HG02798 (cell line): ENCODE measurements at regions not wholly inside any gene's neighbourhood (a gene's known extent, or its start where the extent isn't known, plus 50 kb on each side); places are given as distances from the start of the nearest gene placed in this dataset.
A peak's percentile ranks its signal among the peaks of the same experiment; 100 is the strongest.

ENCODE experiments used
- ATAC-seq: cut with Tn5 transposase; IDR thresholded peaks from one replicate; pipeline ENCODE4 v1.9.1; 2021; ENCODE audit warnings: mild to moderate bottlenecking; ENCODE audit not compliant: unreplicated experiment, poor library complexity

DNA sequence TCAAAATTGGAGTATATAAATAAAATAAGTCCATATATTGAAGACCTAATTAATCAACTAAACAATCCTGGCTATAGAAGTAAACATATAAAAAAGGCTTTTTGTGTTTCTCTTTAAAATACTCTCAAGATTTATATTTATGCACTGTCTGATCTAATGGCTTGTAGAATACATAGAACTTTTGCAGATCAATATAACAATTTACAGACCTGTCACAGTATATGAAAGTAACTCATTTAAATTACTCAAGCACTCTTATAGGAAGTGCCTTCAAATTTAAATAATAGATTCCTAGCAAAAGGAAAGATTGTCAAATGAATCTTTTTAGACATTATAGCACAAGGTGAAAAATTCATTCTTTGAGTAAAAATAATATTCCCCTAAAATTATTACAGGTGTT lies 615.8 kb upstream of the RGS18 start:
- no peak for ATAC-seq

GRCh38 chr1:191546803-191547202 lies 611.5 kb upstream of the RGS18 start:
- no peak for ATAC-seq

- ATAC-seq: no peak
These were observed 607.2 kb upstream of the RGS18 start for GRCh38 chr1:191551019-191551418.

GRCh38 chr1:191558379-191558778 lies 599.9 kb upstream of the RGS18 start:
- no peak for ATAC-seq

GRCh38 chr1:191561276-191561675 lies 597.0 kb upstream of the RGS18 start:
- no peak for ATAC-seq

GRCh38 chr1:191564275-191564674 lies 594.0 kb upstream of the RGS18 start:
- no peak for ATAC-seq

GRCh38 chr1:191572479-191572878 lies 585.8 kb upstream of the RGS18 start:
- no peak for ATAC-seq

DNA sequence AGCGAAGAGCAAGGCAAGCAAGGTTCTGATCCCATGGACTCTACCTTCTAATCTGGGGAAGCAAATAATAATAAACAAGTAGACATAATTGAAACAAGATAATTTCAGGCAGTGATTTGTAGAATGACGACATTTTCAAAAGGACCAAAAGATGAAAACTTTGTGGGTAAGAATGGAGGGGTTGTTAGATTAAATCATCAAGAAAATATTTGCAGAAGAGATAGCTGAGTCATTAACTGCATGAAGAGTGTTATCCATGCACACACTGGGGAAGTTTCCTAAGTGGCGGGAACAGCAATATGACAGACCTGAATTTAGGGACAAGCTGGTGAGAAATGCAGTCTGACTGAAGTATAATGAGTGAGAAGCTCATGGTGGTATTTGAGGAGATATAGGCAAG lies 583.1 kb upstream of the RGS18 start:
- ATAC-seq: no peak

DNA sequence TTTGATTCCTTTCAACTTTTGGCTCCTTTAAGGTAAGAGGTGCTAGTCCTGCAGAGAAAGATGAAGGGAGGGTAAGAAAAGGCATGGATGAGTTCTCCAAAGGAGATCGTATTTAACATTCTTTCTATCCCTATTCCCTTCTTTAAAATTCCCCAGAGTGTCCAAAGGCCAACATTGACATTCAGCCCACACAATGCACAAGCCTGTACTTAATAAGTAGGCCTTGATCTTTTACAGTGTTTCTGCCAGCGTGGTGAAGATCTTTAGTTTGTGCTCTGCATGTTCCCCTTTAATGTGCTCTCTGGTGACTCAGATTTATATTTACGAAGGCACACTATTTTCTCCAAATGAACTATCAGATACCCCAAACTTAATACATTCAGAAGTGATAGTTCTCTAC lies 582.5 kb upstream of the RGS18 start:
- no peak for ATAC-seq

DNA sequence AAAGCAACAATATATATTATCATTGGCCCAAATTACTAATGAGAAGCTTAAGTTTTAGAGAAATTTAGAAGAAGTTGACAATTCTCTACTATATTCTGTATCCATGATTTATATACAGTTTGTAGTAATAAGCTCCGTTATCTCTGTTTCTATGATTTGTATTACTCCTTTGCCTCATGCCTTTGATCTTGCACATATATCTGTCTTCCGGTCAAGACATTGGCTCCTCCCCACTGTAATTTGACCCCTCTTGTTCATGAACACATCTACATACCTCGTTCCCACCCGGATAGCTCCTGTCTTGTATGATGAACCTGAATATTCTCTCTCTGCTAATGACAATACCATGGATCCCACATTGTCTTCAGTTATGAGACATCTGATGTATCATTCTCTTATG lies 581.0 kb upstream of the RGS18 start:
- ATAC-seq: no peak

DNA sequence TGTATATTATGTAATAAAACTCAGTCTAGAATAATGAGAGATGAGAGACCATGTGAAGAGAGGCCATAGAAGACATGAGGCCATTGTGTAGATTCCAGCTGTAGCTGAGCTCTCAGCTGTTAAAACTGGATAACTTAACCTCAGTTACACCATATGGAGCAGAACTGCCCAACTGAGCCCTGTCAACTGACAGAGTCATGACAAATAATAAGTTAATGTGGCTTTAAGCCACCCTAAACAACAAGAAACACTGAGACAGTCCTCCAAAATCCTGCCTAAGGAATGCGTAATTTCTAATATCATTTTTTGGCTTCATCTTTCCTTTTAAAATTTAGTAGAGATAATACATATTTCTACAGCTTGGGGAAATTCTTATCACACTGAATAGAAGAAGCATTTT lies 580.0 kb upstream of the RGS18 start:
- ATAC-seq: no peak

DNA sequence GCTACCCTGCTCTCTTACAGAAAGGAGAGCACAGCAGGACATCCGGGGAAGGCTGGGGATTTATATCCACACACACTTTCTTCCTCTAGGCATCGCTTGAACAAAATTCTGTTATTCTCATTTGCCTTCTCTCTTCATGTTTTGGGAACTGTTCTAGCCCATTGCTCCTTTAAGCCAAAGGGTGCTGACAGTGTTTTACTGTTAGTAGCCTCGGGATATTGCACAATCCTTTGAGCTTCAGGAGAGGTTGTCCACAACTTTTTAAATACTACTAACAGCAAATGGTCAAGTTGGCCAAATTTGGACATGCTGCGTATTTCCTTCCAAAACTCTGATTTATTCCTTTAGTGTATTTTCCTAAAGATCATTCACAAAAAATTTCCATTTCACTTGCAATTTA lies 579.2 kb upstream of the RGS18 start:
- no peak for ATAC-seq

DNA sequence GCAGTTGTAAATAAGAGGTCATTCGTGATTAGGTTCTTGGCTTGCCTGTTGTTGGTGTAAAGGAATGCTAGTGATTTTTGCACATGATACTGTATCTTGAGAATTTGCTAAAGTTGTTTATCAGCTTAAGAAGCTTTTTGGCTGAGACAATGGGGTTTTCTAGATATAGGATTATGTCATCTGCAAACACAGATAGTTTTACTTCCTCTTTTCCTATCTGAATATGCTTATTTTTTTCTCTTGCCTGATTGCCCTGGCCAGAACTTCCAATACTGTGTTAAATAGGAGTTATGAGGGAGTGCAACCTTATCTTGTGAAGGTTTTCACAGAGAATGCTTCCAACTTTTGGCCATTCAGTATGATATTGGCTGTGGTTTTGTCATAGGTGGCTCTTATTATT lies 576.1 kb upstream of the RGS18 start:
- peak; percentile 73 for ATAC-seq

GRCh38 chr1:191585095-191585494 lies 573.2 kb upstream of the RGS18 start:
- ATAC-seq: peak; percentile 57

DNA sequence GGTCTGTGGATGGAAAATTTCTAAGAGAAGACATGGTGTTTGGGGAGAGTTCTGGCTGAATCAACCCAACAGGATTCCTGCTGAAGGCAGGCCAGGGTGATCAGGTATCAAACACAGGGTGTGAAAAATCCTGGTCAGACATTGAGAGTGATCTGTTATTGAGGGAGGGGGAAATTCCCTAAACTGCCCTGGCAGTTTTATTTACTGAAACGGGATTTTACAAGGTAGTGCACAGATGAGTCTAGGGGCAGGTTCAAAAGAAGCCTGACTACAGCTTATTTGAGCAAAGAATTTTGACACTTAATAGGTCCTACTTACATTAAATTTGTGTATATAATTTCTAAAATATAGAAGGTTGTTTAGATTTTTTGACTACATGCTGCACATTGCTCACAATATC lies 569.4 kb upstream of the RGS18 start:
- no peak for ATAC-seq

DNA sequence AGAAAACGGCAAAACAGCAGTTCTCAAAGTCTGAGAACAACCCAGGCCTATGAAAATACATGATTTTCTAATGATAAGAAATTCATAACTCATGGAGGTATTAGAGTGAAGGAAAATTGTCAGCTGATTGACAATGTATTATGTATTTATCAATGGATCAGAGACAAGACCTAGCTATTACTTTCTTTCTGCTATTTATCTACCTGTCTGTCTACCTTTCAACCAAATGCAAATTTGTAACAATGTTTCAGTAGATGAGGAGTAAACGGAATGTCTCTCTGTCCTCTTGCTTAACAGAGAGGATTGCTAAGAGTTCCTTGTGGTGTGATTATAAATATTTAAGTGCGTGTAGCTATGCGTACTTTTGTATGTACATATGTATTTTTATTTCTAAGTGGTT lies 568.7 kb upstream of the RGS18 start:
- no peak for ATAC-seq

DNA sequence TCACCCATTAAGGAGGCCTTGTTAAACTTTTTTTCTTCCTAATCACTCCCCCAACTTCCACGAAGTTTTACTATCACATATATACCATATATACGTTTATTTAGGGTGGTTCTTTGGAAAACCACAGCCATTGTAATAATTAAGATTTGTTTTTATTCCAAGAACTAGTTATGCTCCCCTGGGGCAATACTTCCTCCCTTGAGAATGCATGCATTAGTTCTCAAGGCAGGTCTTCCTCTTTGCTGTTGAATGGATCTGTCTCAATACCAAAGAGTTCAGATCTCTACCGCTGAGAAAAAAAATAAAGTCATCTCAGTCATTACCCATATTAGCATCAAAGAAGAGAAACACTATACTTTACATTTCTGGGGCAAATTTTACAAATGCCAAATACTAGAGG lies 567.7 kb upstream of the RGS18 start:
- ATAC-seq: no peak

- ATAC-seq: peak; percentile 62
These were observed 566.2 kb upstream of the RGS18 start for GRCh38 chr1:191592039-191592438.

GRCh38 chr1:191592907-191593306 lies 565.4 kb upstream of the RGS18 start:
- no peak for ATAC-seq

DNA sequence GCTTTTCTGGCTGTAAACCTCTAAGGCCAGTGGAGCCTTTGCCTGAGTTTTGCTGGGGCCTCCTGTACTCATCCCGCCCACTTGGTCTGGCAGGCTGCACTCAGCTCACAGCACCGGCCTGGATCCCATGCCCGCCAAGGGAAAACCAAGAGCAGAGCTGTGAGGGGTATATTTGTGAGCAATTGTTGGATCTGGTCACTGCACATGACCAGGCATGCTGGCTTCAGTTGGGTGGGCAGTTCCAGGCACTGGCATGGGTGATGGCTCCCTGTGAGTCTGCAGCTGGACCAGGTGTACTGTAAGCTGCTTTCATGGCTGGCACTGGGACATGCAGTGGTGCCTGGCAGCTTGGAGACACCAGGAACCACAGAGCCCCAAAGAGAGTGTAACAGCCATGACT lies 563.1 kb upstream of the RGS18 start:
- no peak for ATAC-seq

DNA sequence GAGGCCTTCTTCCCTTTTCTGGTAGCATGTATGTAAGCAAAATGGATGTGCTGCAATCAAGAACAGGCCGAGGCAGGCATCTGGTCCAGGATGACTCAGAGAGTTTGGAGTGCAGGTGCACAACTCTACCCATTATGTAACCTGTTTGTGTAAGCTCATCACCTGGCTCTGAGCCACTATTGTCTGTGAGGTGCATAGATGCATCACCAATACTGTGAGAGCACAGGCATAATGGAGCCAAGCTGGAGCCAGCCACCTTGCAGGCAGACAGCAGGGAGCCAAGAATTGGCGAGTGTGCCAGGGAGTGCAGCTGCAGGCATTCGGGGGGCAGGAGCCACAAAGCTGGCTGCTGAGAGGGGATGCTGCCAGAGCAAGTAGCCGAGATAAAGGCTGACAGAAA lies 549.9 kb upstream of the RGS18 start:
- ATAC-seq: no peak

DNA sequence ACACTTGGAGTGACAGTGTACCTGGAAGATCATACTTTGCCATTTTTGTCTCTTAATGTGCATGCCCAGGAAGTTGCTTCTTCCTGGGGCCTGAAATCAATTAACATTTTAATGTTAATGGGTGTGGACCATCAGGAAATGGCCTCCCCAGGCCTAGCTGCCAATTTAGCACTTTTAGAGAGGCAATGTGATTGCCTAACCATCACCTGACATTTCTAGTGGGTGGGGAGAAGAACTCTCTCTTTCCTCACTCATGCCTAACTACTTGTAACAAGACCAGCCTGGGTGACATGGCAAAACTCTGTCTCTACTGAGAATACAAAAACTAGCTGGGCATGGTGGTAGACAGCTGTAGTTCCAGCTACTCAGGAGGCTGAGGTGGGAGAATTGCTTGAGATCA lies 549.0 kb upstream of the RGS18 start:
- no peak for ATAC-seq

- no peak for ATAC-seq
These were observed 543.0 kb upstream of the RGS18 start for GRCh38 chr1:191615101-191615821.
